8988T (cell line): ENCODE measurements at regions not wholly inside any gene's neighbourhood (a gene's known extent, or its start where the extent isn't known, plus 50 kb on each side); places are given as distances from the start of the nearest gene placed in this dataset.
"Not testable (repeated sequence)": the region's sequence is repeated elsewhere in the genome, so short reads cannot be mapped to it uniquely, and the experiment has no call there.

Experiments
- DNase-seq: peaks from one replicate; pipeline ENCODE4 v3.0.0; 2011

- no peak for DNase-seq
Measured at GRCh38 chr6:159642995-159643394, 50.0 kb downstream of the SOD2 start.

GRCh38 chr6:159642481-159642880 is 50.6 kb downstream of the SOD2 start:
- DNase-seq: no peak

DNA sequence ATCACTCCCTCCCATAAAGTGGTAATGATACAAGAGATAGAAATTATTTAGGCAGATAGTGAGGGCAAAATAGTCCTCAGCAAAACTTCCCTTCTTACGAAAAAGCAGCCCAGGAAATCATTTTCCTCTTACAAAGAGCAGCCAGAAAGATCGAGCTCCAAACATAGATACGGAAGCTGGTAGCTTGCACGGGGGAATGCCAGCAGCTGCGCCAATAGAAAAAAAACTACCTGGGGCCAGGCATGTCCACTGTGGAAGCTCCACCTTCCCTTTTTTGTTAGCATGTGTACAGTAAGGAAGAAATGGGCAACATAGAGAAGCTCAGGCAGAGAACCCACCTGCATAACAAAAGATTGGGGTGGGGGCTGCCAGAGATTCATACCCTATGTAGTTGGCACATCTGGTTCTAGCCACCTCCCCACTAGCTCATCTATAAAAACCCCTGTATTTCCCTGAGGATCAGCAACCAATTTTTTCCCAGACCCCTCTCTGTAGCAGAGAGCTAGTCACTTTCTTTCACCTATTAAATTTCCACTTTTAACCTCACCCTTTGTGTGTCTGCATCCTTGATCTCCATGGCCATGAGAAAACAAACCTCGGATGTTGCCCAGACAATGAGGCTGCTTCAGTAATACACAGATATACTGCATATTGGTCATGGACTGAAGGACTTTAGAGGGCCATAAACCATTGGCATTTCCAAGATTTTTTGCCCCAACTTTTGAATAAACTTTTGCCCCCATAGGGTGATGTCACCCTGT is 52.1 kb downstream of the SOD2 start:
- DNase-seq: no peak

DNA sequence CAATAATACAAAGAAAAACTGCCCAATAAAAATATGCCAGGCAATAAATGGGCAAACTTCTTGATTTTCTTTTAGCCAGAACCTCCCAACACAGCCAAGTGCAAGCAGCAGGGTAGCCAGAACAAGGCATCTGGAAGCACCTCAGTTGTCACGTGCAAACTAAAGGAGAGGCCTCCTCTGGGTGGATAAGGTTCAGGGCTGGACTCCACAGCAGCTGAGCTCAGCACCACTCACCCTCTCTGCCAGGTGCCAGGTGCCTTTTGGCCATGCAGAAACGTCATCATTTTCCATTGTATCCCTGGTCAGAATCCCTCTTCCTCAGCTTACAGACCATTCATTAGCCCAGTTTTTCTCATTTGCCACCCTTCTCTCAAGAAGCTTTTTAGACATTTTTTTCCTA is 52.7 kb downstream of the SOD2 start:
- DNase-seq: no peak

DNA sequence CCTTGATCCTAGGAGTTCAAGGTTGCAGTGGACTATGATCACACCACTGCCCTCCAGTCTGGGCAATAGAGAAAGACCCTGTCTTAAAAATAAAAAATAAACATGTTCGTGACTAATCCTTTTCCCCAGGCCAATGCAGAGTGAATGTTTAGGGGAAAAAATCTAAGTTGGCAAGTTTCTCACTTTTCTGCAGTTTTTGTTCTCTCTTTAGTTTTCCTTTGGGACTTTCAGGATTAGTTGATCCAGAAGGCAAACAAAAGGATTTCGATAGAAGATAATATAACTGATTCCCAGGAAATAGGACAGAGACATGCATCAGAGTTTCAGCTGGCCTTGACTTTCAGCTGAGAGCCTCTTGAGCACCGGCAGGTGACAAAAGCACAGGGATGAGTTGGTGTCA is 53.3 kb downstream of the SOD2 start:
- DNase-seq: no peak

DNA sequence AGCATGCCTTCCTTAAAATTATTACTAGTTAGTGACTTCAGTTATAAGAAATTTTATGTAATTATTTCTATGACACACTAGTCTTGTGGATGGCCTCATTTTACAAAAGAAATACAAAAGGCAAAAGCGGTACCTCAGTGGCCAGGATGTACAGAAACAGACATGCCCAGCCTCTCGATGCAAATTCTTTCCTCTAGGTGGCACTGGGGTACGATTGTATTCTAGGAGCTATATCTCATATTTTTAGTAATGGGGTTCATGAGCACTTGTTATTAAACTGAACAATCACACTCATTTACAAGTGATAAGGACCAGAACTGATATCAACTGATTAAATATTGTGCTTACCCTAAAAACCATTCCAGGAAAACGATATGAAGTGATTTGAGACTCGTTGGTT is 59.8 kb downstream of the SOD2 start:
- peak; percentile 20 for DNase-seq

DNA sequence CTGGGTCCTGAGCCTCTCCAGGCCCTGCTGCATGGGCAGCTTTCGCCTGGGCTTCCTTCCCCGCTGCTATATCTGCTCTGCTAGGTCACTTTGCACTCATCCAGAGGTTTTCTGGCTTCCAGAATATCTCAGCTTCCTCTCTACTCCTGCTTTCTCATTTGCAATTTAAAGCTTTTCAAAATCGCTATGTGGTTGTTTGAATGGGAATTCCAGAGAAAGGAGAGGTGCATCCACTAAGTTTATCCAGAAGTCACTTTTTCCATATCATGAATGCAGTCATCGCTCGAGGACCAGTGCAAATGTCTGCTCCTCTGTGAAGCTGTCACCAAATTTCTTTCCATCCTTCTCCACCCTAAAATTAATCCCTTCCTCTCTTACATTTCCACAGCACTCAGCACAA is 61.2 kb downstream of the SOD2 start:
- DNase-seq: no peak

- no peak for DNase-seq
Measured at GRCh38 chr6:159627939-159628338, 65.1 kb downstream of the SOD2 start.

DNA sequence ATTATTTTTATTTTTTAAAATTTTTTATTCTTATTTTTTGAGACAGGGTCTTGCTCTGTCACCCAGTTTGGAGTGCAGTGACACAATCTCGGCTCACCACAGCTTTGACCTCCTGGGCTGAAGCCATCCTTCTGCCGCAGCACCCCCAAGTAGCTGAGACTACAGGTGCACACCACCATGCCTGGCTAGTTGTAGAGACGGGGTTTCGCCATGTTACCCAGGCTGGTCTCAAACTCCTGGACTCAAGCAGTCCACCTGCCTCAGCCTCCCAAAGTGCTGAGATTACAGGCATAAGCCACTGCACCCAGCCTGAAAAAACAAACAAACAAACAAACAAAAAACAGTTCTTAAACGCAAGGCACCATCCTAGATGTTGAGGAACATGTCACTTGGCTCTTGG is 66.5 kb downstream of the SOD2 start:
- DNase-seq: not testable (repeated sequence)

DNA sequence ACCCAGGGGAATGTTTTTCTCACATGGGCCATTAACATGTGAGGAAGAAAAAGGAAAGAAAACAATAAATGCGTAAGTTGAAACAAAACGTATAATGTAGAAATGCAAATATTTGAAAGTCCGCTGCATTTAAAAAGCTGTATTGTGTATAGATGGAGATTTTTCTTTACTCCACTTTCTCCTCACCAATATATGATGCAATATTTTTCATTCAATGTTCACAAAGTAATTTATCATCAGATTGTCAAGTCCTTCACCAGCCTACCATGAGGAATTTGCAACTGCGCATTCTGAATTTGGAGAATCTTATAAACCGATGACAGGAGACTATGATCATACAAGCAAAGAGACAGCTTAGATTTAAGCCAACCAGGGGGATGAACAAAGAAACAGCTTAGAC is 69.9 kb downstream of the SOD2 start:
- DNase-seq: no peak

DNA sequence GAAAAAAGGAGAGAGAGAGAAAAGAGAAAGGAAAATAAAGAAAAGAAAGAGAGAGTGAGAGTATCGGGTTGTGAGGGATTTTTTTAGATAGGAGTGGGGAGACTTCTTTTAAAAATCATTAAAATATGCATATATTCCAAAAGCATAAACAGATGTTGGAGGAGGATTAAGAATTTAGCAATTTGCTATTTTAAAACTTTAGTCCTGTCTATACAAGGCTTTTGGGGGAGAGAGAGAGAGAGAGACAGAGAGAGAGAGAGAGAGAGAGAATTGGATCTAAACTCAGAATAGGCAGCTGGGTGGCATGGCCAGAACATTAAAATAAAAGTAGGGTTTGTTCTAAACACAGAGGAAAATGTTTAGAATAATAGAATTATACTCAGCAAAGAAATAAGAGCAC is 72.1 kb downstream of the SOD2 start:
- no peak for DNase-seq

GRCh38 chr6:159617444-159617843 is 75.6 kb downstream of the SOD2 start:
- DNase-seq: no peak

DNA sequence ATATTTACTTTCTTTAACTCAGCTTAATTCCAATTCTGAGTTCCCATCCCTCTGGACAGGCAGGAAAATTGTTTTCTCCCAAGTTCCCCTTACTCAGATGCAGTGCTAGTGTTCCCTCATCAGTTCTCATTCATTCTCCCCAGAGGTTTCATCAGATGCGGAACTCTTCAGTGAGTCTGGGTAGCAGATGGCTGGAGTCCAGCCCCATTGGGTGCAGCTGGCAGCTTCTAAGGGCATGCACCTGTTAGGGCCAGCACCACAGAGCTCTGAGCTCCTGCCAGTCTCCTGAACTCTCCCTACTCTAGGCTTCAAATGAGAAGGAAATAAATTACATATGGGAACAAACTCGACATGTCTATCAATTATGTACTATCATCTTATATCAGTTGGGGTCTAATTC is 76.6 kb downstream of the SOD2 start:
- no peak for DNase-seq

- no peak for DNase-seq
Measured at GRCh38 chr6:159615918-159616317, 77.1 kb downstream of the SOD2 start.

DNA sequence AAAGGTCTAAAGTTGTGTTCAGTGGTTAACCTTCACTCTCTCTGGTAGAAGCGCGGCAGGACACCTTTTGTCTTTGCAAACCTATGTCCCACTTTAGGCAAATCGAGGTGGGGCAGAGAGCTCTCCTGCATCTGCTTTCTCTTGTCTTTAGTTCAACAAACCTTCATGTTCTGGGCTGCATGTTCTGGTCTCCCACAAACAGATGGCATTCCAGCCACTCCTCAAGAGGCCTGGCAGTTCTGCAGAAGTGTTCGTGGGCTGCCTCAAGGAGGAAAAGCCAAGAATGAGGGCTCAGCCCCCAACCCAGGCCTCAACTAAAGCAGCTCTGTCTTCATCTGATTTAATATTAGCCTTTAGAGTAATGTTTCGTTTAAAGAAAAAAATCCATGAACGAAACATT is 82.2 kb downstream of the SOD2 start:
- DNase-seq: no peak

- DNase-seq: no peak
Measured at GRCh38 chr6:159609652-159610178, 83.3 kb downstream of the SOD2 start.

- DNase-seq: no peak
Measured at GRCh38 chr6:159608961-159609651, 83.9 kb downstream of the SOD2 start.

- no peak for DNase-seq
Measured at GRCh38 chr6:159606786-159607185, 86.3 kb downstream of the SOD2 start.

GRCh38 chr6:159604443-159604956 is 88.5 kb downstream of the SOD2 start:
- no peak for DNase-seq

GRCh38 chr6:159602431-159603041 is 90.5 kb downstream of the SOD2 start:
- no peak for DNase-seq

- no peak for DNase-seq
Measured at GRCh38 chr6:159601211-159601610, 91.8 kb downstream of the SOD2 start.

DNA sequence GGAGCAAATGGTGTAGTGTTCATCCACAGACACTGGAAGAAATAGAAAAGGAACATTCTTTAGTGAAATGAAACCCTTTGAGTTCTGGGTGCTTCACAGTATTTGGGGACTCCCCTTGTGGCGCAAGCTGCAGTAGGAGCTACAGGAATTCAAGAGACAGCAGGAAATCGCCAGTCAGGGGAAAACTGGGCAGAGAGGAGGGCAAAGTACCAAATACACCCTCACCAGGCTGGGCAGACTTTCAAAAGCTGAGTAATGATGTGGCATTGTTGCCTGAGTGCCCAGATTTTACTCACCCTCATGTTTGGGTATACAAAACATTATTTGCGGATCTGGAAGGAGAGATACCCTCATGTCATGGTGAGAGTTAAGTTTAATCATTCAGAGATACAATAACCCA is 97.9 kb downstream of the SOD2 start:
- DNase-seq: no peak

DNA sequence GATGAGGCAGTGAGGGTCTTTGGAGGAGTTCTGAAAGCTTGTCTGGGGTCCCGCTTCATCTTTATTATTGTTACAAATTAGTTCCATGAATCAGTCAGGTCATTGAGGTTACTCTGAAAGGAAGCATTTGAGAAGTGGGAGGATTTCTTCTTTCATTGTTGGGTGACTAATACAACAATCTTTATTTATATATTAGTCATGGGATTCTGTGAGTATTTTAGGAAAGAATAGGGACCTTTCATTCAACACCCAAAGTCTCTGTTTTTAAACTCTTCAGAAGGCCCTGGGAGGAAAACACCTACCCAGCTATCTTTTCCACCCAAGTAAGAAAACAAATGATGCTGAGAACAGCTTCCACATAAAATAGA is 98.3 kb downstream of the SOD2 start:
- DNase-seq: no peak
